GM12865 (cell line): ENCODE measurements at regions not wholly inside any gene's neighbourhood (a gene's known extent, or its start where the extent isn't known, plus 50 kb on each side); places are given as distances from the start of the nearest gene placed in this dataset.
"Not testable (repeated sequence)": the region's sequence is repeated elsewhere in the genome, so short reads cannot be mapped to it uniquely, and the experiment has no call there.

ENCODE experiments used
- DNase-seq: peaks from one replicate; pipeline ENCODE4 v3.0.0; 2010; ENCODE audit warnings: low read depth
- H3K4me3 ChIP-seq: 2 replicates; pipeline ENCODE4 v1.5.1; 2011; ENCODE audit warnings: mild to moderate bottlenecking, low read depth, low read length, control low read depth
- TF ChIP-seq, protein P1 (sequence below): IDR thresholded peaks from 2 replicates; pipeline ENCODE4 v1.5.1; 2011; ENCODE audit warnings: low read length, control low read depth, low read depth, inconsistent platforms; ENCODE audit not compliant: insufficient read depth; ENCODE audit errors: missing control alignments

DNA sequence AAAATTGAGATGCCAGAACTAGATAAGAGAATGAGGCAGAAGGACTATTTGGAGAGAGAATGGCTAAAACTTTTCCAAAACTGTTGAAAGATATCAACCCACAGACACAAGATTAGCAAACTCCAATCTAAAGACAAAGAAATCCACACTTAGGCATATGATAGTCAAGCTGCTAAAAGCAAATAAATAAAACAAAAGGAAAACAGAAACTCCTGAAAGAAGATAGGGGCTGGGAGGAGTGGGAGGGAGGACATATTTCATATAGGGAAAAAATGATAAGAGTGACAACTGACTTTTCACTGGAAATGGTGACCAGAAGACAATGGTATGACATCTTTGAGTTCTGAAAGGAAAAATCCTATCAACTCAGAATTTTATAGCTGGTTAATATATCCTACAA is 105.4 kb upstream of the ADO start:
- TF ChIP-seq, protein P1, sequence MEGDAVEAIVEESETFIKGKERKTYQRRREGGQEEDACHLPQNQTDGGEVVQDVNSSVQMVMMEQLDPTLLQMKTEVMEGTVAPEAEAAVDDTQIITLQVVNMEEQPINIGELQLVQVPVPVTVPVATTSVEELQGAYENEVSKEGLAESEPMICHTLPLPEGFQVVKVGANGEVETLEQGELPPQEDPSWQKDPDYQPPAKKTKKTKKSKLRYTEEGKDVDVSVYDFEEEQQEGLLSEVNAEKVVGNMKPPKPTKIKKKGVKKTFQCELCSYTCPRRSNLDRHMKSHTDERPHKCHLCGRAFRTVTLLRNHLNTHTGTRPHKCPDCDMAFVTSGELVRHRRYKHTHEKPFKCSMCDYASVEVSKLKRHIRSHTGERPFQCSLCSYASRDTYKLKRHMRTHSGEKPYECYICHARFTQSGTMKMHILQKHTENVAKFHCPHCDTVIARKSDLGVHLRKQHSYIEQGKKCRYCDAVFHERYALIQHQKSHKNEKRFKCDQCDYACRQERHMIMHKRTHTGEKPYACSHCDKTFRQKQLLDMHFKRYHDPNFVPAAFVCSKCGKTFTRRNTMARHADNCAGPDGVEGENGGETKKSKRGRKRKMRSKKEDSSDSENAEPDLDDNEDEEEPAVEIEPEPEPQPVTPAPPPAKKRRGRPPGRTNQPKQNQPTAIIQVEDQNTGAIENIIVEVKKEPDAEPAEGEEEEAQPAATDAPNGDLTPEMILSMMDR, result no peak
- no peak for DNase-seq
- no peak overlapping the region for H3K4me3 ChIP-seq

DNA sequence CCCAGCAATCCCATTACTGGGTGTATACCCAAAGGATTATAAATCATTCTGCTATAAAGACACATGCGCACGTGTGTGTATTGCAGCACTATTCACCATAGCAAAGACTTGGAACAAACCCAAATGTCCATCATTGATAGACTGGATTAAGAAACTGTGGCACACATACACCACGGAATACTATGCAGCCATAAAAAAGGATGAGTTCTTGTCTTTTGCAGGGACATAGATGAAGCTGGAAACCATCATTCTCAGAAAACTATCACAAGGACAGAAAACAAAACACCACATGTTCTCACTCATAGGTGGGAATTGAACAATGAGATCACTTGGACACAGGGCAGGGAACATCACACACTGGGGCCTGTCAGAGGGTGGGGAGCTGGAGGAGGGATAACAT is 100.4 kb upstream of the ADO start:
- DNase-seq, H3K4me3 ChIP-seq: not testable (repeated sequence)

DNA sequence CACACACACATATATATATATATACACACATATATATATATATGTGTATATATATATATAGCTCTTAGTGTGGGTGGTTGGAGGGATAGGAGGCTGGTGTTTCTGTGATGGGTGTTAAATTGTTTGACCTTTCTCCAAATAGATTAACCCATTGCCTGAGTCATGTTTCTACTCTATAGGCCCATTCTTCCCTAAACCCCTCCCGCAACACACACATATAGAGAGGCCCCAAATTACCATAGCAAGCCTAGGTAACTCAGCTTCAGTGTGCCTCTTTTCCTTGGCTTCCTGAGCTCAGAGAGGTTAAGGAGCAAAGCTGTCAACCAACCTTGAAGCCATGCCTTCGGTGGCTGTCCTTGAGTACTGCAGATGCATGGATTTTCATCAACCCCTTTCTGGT is 98.7 kb upstream of the ADO start:
- no peak overlapping the region for H3K4me3 ChIP-seq
- TF ChIP-seq, protein P1, result no peak
- DNase-seq, result no peak

DNA sequence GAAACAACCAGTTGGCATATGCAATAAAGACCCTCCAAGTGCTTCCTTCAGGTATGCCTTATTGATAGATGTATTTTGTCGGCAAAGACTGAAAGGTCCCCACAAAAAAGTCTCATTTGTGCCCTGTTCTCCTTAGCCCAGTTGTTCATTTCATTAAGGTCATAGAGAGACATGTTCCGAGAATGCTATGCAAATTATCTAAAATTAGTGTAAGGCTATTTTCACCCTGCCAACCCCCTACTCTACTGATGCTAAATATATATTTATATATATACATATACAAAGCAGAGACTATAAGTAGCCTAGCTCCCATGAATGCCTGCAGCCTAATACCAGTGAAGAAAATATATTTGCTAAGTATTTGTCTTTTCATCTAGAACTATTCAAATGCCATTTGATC is 96.7 kb upstream of the ADO start:
- peak overlapping the region; percentile 4; the same call in 1 of the 2 replicates for H3K4me3 ChIP-seq
- TF ChIP-seq, protein P1, result no peak
- peak; percentile 62 for DNase-seq

DNA sequence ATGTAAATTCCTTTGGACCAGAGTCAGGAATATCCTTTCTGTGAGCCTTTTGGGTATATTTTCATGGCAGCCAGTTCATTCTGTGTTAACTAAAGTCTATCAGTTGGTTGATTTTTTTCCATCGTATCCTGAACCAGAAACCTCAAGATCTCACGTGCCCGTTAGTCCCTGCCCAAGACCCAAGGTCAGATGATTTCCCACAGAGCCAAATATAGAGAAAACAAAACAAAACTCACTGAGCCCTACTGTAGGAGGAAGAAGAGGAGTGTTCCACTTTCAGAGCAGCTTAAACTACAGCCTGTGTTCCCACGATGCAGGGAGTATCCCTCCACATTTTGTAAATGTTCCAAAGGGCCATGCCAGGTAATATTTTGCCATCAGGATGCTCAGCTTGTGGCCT is 96.0 kb upstream of the ADO start:
- TF ChIP-seq, protein P1, result no peak
- peak; percentile 46 for DNase-seq
- peak overlapping the region; percentile 4; the same call in 1 of the 2 replicates for H3K4me3 ChIP-seq

DNA sequence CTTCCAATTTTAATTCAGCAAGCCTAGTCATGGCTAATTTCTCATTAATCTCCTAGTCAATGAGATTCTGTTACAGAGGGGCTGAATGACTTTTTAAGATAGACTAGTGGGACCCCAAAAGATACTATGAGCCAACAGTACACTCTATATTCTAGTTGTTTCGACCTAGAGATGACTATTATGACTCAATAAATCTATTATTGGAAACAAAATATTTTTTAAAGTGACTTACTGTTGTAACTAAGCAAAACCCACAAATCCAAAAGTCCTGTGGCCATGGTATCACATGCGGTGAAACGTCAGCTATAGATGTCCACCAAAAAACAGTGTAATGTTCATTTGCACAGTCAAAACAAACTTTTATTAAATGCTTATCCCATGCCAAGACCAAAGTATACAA is 95.3 kb upstream of the ADO start:
- H3K4me3 ChIP-seq, result no peak overlapping the region
- DNase-seq, result peak; percentile 27
- TF ChIP-seq, protein P1, result no peak

DNA sequence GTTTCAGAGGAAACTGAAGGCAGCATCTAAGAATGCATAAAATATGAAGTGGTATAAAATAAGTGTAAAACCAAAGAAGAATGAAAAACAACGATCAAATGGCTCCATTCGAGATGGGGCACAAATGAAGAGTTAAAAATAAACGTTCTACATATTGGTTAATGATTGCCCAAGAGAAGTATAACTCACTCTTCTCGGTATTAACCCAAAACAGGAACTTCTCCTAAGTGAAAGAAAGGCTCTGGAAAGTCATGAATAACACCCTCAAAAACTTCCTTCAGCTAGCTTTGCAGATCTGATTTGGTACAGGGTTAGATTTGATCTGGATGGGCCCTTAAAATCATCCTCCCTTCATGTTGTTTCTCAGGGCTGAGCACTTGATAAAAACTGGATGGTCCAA is 94.3 kb upstream of the ADO start:
- TF ChIP-seq, protein P1, result no peak
- DNase-seq, result no peak
- no peak overlapping the region for H3K4me3 ChIP-seq

DNA sequence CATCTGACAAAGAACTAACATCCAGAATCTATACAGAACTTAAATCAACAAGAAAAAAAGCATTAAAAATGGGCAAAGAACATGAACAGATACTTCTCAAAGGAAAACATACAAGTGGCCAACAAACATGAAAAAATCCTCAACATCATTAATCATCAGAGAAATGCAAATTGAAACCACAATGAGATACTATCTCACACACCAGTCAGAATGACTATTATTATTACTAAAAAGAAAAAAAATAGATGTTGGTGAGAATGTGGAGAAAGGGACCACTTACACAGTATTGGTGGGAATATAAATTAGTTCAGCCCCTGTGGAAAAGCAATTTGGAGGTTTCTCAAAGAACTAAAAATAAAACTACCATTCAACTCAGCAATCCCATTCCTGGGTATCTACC is 89.1 kb upstream of the ADO start:
- TF ChIP-seq, protein P1, result no peak
- no peak overlapping the region for H3K4me3 ChIP-seq

More for the DNA sequence above, 89.1 kb upstream of the ADO start:
- DNase-seq, result no peak
